Sigmoid colon (tissue), 3 donors: ENCODE measurements at regions not wholly inside any gene's neighbourhood (a gene's known extent, or its start where the extent isn't known, plus 50 kb on each side); places are given as distances from the start of the nearest gene placed in this dataset.

ENCODE experiments used
- CTCF ChIP-seq, 4 experiments: fragments of 450-650 bp in 3 of 4; fragments of 200-600 bp in 1 of 4; IDR thresholded peaks; one replicate each; pipeline ENCODE4 v1.5.1; 2016 to 2019; ENCODE audit warnings: antibody characterized with exemption in 4 of 4, mild to moderate bottlenecking in 3 of 4, moderate library complexity in 2 of 4
- POLR2A ChIP-seq, 2 donors: fragments of 450-650 bp; IDR thresholded peaks; one replicate each; pipeline ENCODE4 v1.6.1; 2016; ENCODE audit warnings: antibody characterized with exemption in 2 of 2, mild to moderate bottlenecking in 2 of 2, moderate library complexity in 2 of 2

- TF ChIP-seq POLR2A (IDR thresholded peaks at IDR 0.05) = no peak
- TF ChIP-seq CTCF (IDR thresholded peaks at IDR 0.05) = no peak
These were observed 503.0 kb upstream of the DIAPH2 start for GRCh38 chrX:96181605-96182004.
